Calu3 (cell line): ENCODE measurements at regions not wholly inside any gene's neighbourhood (a gene's known extent, or its start where the extent isn't known, plus 50 kb on each side); places are given as distances from the start of the nearest gene placed in this dataset.

ENCODE experiments used
- BruUV-seq: library from RNA; stranded (reverse); fragments of 400-500 nt; replicated peaks from 2 replicates; lab custom pipeline; 2021; lab: Mats Ljungman, UMichigan
- CTCF ChIA-PET: fragments of 300-600 bp; sonication (Branson Sonifier 250); formaldehyde crosslinking; loops from one replicate; lab custom pipeline; 2022; ENCODE audit warnings: antibody characterized with exemption; lab: Charles Lee
- DNase-seq: peaks from one replicate; pipeline ENCODE4 v3.0.0; 2022
- H3K27ac Mint-ChIP-seq: one replicate; pipeline ENCODE4 v1.8.0; 2022; ENCODE audit warnings: mixed read lengths; ENCODE audit not compliant: unreplicated experiment
- H3K27me3 Mint-ChIP-seq: one replicate; pipeline ENCODE4 v1.8.0; 2022; ENCODE audit warnings: mixed read lengths; ENCODE audit not compliant: unreplicated experiment
- H3K36me3 Mint-ChIP-seq: one replicate; pipeline ENCODE4 v1.8.0; 2022; ENCODE audit warnings: mild to moderate bottlenecking, moderate library complexity, mixed read lengths; ENCODE audit not compliant: insufficient read depth, unreplicated experiment
- H3K4me1 Mint-ChIP-seq: one replicate; pipeline ENCODE4 v1.8.0; 2022; ENCODE audit warnings: mild to moderate bottlenecking, low read depth, mixed read lengths; ENCODE audit not compliant: unreplicated experiment
- H3K4me3 Mint-ChIP-seq: one replicate; pipeline ENCODE4 v1.8.0; 2022; ENCODE audit warnings: mild to moderate bottlenecking, low read depth, moderate library complexity, mixed read lengths; ENCODE audit not compliant: unreplicated experiment
- H3K9me3 Mint-ChIP-seq: one replicate; pipeline ENCODE4 v1.8.0; 2022; ENCODE audit warnings: low read depth, mixed read lengths; ENCODE audit not compliant: unreplicated experiment
- intact Hi-C: fragments of 100-400 bp; cut with micrococcal nuclease; formaldehyde crosslinking; loops from one replicate; pipeline ENCODE4 v1.10.0; 2022; ENCODE audit not compliant: unreplicated experiment
- TF ChIP-seq, protein P1 (sequence below): fragments of 200-600 bp; IDR thresholded peaks from one replicate; pipeline ENCODE4 v1.8.0; 2022; ENCODE audit warnings: antibody characterized with exemption; ENCODE audit not compliant: unreplicated experiment

DNA sequence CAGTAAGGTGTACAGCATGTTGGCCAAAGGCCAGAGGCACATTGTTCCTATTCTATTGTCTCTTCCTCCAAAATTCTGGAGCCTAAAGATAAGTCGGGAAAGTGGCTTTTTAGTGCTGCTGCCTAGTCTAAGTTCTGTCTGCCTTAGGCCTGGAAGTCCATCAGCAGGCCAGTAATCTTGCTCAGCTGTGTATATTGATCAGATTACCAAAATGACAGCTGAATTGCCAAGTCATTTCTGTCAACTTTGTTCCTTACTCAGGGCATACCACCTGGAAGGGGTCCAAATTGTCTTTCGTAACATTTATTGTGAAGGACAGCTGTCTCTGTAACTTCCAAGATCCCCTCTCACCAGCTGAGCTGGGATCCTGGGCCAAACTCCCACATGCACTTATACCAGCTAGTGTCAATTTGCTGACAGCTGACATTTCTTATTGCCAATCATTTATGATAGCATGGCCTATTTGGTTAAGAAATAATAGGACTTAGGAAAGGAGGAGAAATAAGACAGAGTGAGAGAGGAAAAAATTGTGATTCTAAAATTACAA, 116.8 kb upstream of the FSHR start:
- no peak overlapping the region for H3K27ac Mint-ChIP-seq

DNA sequence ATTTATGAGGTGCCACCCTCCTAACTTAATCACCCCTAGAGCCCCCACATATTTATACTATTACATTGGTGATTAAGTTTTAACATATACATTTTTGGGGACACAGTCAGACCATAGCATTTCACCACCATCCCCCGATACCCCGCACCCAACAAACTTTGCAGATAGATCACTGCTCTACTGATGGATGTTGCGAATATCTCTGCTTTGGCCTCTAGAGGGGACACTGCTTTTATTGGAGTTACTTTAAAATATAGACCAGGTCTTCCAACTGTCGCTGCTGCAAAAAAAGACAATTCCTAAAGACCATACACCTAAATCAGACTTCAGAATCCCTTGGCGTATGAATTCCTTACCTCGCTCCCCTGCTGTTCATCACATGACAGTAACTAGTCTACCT, 115.8 kb upstream of the FSHR start:
- TF ChIP-seq, protein P1, sequence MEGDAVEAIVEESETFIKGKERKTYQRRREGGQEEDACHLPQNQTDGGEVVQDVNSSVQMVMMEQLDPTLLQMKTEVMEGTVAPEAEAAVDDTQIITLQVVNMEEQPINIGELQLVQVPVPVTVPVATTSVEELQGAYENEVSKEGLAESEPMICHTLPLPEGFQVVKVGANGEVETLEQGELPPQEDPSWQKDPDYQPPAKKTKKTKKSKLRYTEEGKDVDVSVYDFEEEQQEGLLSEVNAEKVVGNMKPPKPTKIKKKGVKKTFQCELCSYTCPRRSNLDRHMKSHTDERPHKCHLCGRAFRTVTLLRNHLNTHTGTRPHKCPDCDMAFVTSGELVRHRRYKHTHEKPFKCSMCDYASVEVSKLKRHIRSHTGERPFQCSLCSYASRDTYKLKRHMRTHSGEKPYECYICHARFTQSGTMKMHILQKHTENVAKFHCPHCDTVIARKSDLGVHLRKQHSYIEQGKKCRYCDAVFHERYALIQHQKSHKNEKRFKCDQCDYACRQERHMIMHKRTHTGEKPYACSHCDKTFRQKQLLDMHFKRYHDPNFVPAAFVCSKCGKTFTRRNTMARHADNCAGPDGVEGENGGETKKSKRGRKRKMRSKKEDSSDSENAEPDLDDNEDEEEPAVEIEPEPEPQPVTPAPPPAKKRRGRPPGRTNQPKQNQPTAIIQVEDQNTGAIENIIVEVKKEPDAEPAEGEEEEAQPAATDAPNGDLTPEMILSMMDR: no peak
- DNase-seq: no peak
- no peaks in the 10 kb centered on the region for H3K27me3 Mint-ChIP-seq
- intact Hi-C loops: no loop called here
- CTCF ChIA-PET: no interaction called here
- no peaks in the 10 kb centered on the region for H3K36me3 Mint-ChIP-seq
- no peak overlapping the region for H3K27ac Mint-ChIP-seq
- H3K4me1 Mint-ChIP-seq: no peaks in the 10 kb centered on the region
- no peak overlapping the region for H3K4me3 Mint-ChIP-seq
- peaks cover 9% of the 10 kb centered on the region for H3K9me3 Mint-ChIP-seq
- no TSS peak for BruUV-seq

More for the DNA sequence above, 116.8 kb upstream of the FSHR start:
- BruUV-seq: no TSS peak
- H3K27me3 Mint-ChIP-seq: no peaks in the 10 kb centered on the region
- H3K9me3 Mint-ChIP-seq: peaks cover 9% of the 10 kb centered on the region
- CTCF ChIA-PET: no interaction called here
- H3K4me1 Mint-ChIP-seq: no peaks in the 10 kb centered on the region
- TF ChIP-seq, protein P1: no peak
- intact Hi-C loops: no loop called here
- no peaks in the 10 kb centered on the region for H3K36me3 Mint-ChIP-seq
- H3K4me3 Mint-ChIP-seq: no peak overlapping the region
- no peak for DNase-seq

DNA sequence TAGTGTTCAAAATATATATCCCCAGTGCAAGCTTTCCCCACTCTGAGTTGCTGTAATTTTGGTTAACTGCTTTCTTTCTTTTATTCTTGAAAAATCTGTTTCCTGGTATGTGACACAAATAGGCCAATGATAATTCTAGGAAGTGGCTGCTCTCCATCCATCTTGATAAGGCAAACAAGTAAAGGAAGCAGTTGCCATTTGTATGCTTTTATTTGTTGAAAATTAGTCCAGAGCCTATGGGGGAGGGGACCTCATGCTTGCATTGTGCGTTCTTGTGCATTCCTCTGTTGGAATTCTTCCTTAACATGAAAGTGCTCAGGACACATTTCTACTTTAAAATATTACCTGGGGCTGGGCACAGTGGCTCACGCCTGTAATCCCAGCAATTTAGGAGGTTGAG, 111.2 kb upstream of the FSHR start:
- DNase-seq: no peak
- BruUV-seq: no TSS peak
- CTCF ChIA-PET: no interaction called here
- Mint-ChIP-seq H3K36me3 (no peaks in the 10 kb centered on the region), H3K9me3 (peaks cover 5% of the 10 kb centered on the region), H3K4me3 (no peak overlapping the region), H3K4me1 (no peaks in the 10 kb centered on the region), H3K27me3 (no peaks in the 10 kb centered on the region), H3K27ac (no peak overlapping the region)
- TF ChIP-seq, protein P1: no peak
- intact Hi-C loops: no loop called here

DNA sequence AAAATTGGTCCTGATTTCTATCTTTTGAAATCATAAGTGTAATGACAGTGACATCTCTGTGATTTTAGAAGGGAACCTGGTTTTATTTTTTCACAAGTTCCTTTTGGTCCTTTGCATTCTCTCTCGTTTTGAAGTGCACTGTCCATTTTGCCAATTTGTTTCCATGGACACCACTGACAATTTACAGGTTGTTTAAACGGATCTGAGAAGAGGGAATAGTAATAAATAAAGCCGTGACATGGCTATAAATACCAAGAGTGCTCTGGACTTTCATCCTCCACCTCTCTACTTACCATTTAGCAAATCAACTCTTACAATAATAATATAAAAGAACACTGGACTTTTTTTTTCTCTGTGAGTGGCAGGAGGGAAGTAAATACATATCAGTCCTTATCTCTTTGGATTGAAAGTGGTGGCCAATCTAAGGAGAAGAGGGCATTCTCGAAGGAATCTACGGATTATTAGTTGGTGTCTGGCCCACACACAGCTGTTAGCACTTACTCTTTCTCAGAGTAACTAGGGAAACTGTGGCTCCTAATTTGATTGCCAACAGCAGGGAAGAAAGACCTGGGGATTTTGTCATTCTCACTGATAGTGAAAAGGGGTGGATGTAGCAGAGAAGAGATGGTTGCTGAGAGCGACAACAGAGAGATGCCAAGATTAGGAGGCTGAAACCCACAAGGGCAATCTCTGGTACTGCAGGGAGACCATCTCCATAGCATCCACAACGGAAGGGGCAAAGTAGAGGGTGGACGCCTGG, 108.7 kb upstream of the FSHR start:
- Mint-ChIP-seq H3K27ac (no peak overlapping the region), H3K27me3 (no peaks in the 10 kb centered on the region), H3K36me3 (no peaks in the 10 kb centered on the region), H3K9me3 (peaks cover 12% of the 10 kb centered on the region), H3K4me1 (no peaks in the 10 kb centered on the region), H3K4me3 (no peak overlapping the region)
- no peak for DNase-seq
- intact Hi-C loops: no loop called here
- TF ChIP-seq, protein P1: no peak
- no TSS peak for BruUV-seq
- CTCF ChIA-PET: no interaction called here
